Smooth muscle cell (in vitro differentiated cells): ENCODE measurements at regions not wholly inside any gene's neighbourhood (a gene's known extent, or its start where the extent isn't known, plus 50 kb on each side); places are given as distances from the start of the nearest gene placed in this dataset.
A peak's percentile ranks its signal among the peaks of the same experiment; 100 is the strongest.

Experiments used
- DNase-seq: peaks from one replicate; lab custom pipeline; 2025; ENCODE audit not compliant: unreplicated experiment; lab: John Stamatoyannopoulos, UW
- H2AFZ ChIP-seq: fragments of 200-600 bp; sonication (generic); 2 replicates; pipeline ENCODE4 v1.6.0; 2016; ENCODE audit warnings: antibody characterized with exemption, low read depth, mild to moderate bottlenecking
- H3F3A ChIP-seq: fragments of 200-600 bp; sonication (generic); 2 replicates; pipeline ENCODE4 v1.6.0; 2017; ENCODE audit warnings: antibody characterized with exemption, low read depth
- H3K27ac ChIP-seq: fragments of 200-600 bp; sonication (generic); 2 replicates; pipeline ENCODE4 v1.5.1; 2016; ENCODE audit warnings: low read depth, mild to moderate bottlenecking
- H3K27me3 ChIP-seq: fragments of 200-600 bp; sonication (generic); 2 replicates; pipeline ENCODE4 v1.6.1; 2016; ENCODE audit warnings: low read depth, mild to moderate bottlenecking
- H3K36me3 ChIP-seq: fragments of 200-600 bp; sonication (generic); 2 replicates; pipeline ENCODE4 v1.5.1; 2016; ENCODE audit warnings: low read depth
- H3K4me1 ChIP-seq: fragments of 200-600 bp; sonication (generic); 2 replicates; pipeline ENCODE4 v1.5.1; 2016; ENCODE audit warnings: low read depth
- H3K4me2 ChIP-seq: fragments of 200-600 bp; sonication (generic); 2 replicates; pipeline ENCODE4 v1.6.0; 2016; ENCODE audit warnings: mild to moderate bottlenecking
- H3K4me3 ChIP-seq: fragments of 200-600 bp; sonication (generic); 2 replicates; pipeline ENCODE4 v1.5.1; 2016; ENCODE audit warnings: mild to moderate bottlenecking
- H3K79me2 ChIP-seq: fragments of 200-600 bp; sonication (generic); 2 replicates; pipeline ENCODE4 v1.6.0; 2016; ENCODE audit warnings: low read depth, mild to moderate bottlenecking
- H3K9ac ChIP-seq: fragments of 200-600 bp; sonication (generic); 2 replicates; pipeline ENCODE4 v1.6.0; 2016; ENCODE audit warnings: low read depth
- H3K9me3 ChIP-seq: fragments of 200-600 bp; sonication (generic); replicated peaks from 2 replicates; pipeline ENCODE4 v1.5.1; 2016; ENCODE audit warnings: low read depth
- H4K20me1 ChIP-seq: fragments of 200-600 bp; sonication (generic); 2 replicates; pipeline ENCODE4 v1.6.0; 2016; ENCODE audit warnings: low read depth
- CTCF ChIP-seq: fragments of 200-600 bp; sonication (generic); IDR thresholded peaks from 2 replicates; pipeline ENCODE4 v1.5.1; 2017; ENCODE audit warnings: borderline replicate concordance, mild to moderate bottlenecking, antibody characterized with exemption; ENCODE audit not compliant: insufficient read depth, poor library complexity, severe bottlenecking
- WGBS: methylation state at CpG from one replicate; pipeline ENCODE4 v1.1.7; 2016; ENCODE audit warnings: low lambda C conversion rate; 5-methylcytosine and 5-hydroxymethylcytosine counted together

- DNase-seq: no peak
- Histone ChIP-seq H2AFZ (no peak overlapping the region), H3K79me2 (no peaks in the 10 kb centered on the region), H3K27me3 (no peaks in the 10 kb centered on the region), H3F3A (no peaks in the 10 kb centered on the region), H3K4me2 (no peak overlapping the region), H4K20me1 (no peaks in the 10 kb centered on the region), H3K9me3 (no peaks in the 10 kb centered on the region), H3K9ac (no peak overlapping the region), H3K4me1 (no peaks in the 10 kb centered on the region), H3K27ac (no peak overlapping the region), H3K4me3 (no peak overlapping the region), H3K36me3 (no peaks in the 10 kb centered on the region)
- 88% methylated on average over 6 of the region's 6 CpGs for WGBS
- TF ChIP-seq CTCF: no peak
These were observed 306.7 kb upstream of the CHAC2 start for GRCh38 chr2:53460937-53461336.

GRCh38 chr2:53460347-53460746 lies 307.3 kb upstream of the CHAC2 start:
- Histone ChIP-seq H3K27ac (no peak overlapping the region), H3K36me3 (no peaks in the 10 kb centered on the region), H3K27me3 (no peaks in the 10 kb centered on the region), H3K9me3 (no peaks in the 10 kb centered on the region), H3K4me2 (no peak overlapping the region), H4K20me1 (no peaks in the 10 kb centered on the region), H3K9ac (no peak overlapping the region), H3K4me1 (no peaks in the 10 kb centered on the region), H3F3A (no peaks in the 10 kb centered on the region), H3K4me3 (no peak overlapping the region), H3K79me2 (no peaks in the 10 kb centered on the region), H2AFZ (no peak overlapping the region)
- DNase-seq: no peak
- no peak for TF ChIP-seq CTCF
- 40% methylated on average over 1 of the region's 1 CpG for WGBS

- Histone ChIP-seq H2AFZ (no peak overlapping the region), H3K36me3 (no peaks in the 10 kb centered on the region), H3K4me1 (no peaks in the 10 kb centered on the region), H3K79me2 (no peaks in the 10 kb centered on the region), H3K4me3 (no peak overlapping the region), H3F3A (no peaks in the 10 kb centered on the region), H4K20me1 (no peaks in the 10 kb centered on the region), H3K9me3 (no peaks in the 10 kb centered on the region), H3K27me3 (no peaks in the 10 kb centered on the region), H3K27ac (no peak overlapping the region), H3K4me2 (no peak overlapping the region), H3K9ac (no peak overlapping the region)
- DNase-seq: no peak
- WGBS: 58% methylated on average over 6 of the region's 6 CpGs
- TF ChIP-seq CTCF: no peak
These were observed 312.5 kb upstream of the CHAC2 start for GRCh38 chr2:53455094-53455493.

GRCh38 chr2:53452957-53453748 lies 314.5 kb upstream of the CHAC2 start:
- DNase-seq: no peak
- Histone ChIP-seq H2AFZ (no peak overlapping the region), H3K36me3 (no peaks in the 10 kb centered on the region), H3F3A (no peaks in the 10 kb centered on the region), H3K4me1 (no peaks in the 10 kb centered on the region), H3K27ac (peak overlapping the region; percentile 18), H3K79me2 (no peaks in the 10 kb centered on the region), H3K27me3 (no peaks in the 10 kb centered on the region), H3K9me3 (no peaks in the 10 kb centered on the region), H3K4me2 (peak overlapping the region; percentile 28), H4K20me1 (no peaks in the 10 kb centered on the region), H3K9ac (no peak overlapping the region), H3K4me3 (no peak overlapping the region)
- no peak for TF ChIP-seq CTCF
- WGBS: 50% methylated on average over 8 of the region's 8 CpGs
